B cell (primary cell): ENCODE measurements at regions not wholly inside any gene's neighbourhood (a gene's known extent, or its start where the extent isn't known, plus 50 kb on each side); places are given as distances from the start of the nearest gene placed in this dataset.

ENCODE experiments used
- CTCF ChIP-seq: fragments of 200-600 bp; IDR thresholded peaks from one replicate; pipeline ENCODE4 v1.8.0; 2022; ENCODE audit warnings: antibody characterized with exemption, mild to moderate bottlenecking
- EZH2 ChIP-seq: IDR thresholded peaks from 2 replicates; pipeline ENCODE4 v1.6.1; 2012; ENCODE audit warnings: borderline replicate concordance, low read depth, mild to moderate bottlenecking, moderate library complexity, low read length; ENCODE audit not compliant: insufficient read depth, poor library complexity, severe bottlenecking

GRCh38 chr13:99832347-99832746, 139.2 kb downstream of the ZIC5 start:
- TF ChIP-seq CTCF, result no peak
- TF ChIP-seq EZH2, result no peak
